Ectodermal cell (in vitro differentiated cells): ENCODE measurements at regions not wholly inside any gene's neighbourhood (a gene's known extent, or its start where the extent isn't known, plus 50 kb on each side); places are given as distances from the start of the nearest gene placed in this dataset.

Experiments
- H3K27ac ChIP-seq: 2 replicates; pipeline ENCODE4 v1.7.0; 2013; ENCODE audit warnings: mild to moderate bottlenecking, low read depth, low read length; ENCODE audit not compliant: insufficient read depth, poor library complexity, severe bottlenecking
- H3K27me3 ChIP-seq: 2 replicates; pipeline ENCODE4 v1.7.0; 2013; ENCODE audit warnings: mild to moderate bottlenecking, low read length; ENCODE audit not compliant: insufficient read depth, control insufficient read depth, poor library complexity, severe bottlenecking
- H3K36me3 ChIP-seq: one replicate; pipeline ENCODE4 v1.7.0; 2013; ENCODE audit warnings: low read length; ENCODE audit not compliant: control insufficient read depth, insufficient read depth
- H3K4me1 ChIP-seq: one replicate; pipeline ENCODE4 v1.7.0; 2013; ENCODE audit warnings: low read length; ENCODE audit not compliant: control insufficient read depth, insufficient read depth
- H3K4me3 ChIP-seq: 2 replicates; pipeline ENCODE4 v1.7.0; 2013; ENCODE audit warnings: low read depth, low read length, control low read depth; ENCODE audit not compliant: insufficient read depth
- H3K9me3 ChIP-seq: 2 replicates; pipeline ENCODE4 v1.7.0; 2013; ENCODE audit warnings: mild to moderate bottlenecking, low read length, moderate library complexity; ENCODE audit not compliant: control insufficient read depth
- WGBS, 2 experiments: methylation state at CpG; one replicate each; pipeline ENCODE4 v1.1.7; 2013; ENCODE audit warnings: missing lambda C conversion rate in 2 of 2; 5-methylcytosine and 5-hydroxymethylcytosine counted together

GRCh38 chr3:82790307-82791097 lies 1029.1 kb upstream of the GBE1 start:
- H3K4me1 ChIP-seq, result no peaks in the 10 kb centered on the region
- WGBS, 2 experiments, result 93 to 95% methylated on average over 13 of the region's 13 CpGs

GRCh38 chr3:82783194-82783593 lies 1021.7 kb upstream of the GBE1 start:
- H3K27me3 ChIP-seq, result no peaks in the 10 kb centered on the region
- no peaks in the 10 kb centered on the region for H3K4me1 ChIP-seq
- no peak overlapping the region for H3K27ac ChIP-seq
- no peaks in the 10 kb centered on the region for H3K9me3 ChIP-seq
- H3K36me3 ChIP-seq, result no peaks in the 10 kb centered on the region
- WGBS, 2 experiments, result 80 to 85% methylated on average over 3 of the region's 3 CpGs
- no peak overlapping the region for H3K4me3 ChIP-seq

More at GRCh38 chr3:82790307-82791097, 1029.1 kb upstream of the GBE1 start:
- Histone ChIP-seq H3K36me3 (no peaks in the 10 kb centered on the region), H3K4me3 (no peak overlapping the region), H3K27ac (no peak overlapping the region), H3K9me3 (no peaks in the 10 kb centered on the region), H3K27me3 (no peaks in the 10 kb centered on the region)

- Histone ChIP-seq H3K4me1 (no peaks in the 10 kb centered on the region), H3K9me3 (no peaks in the 10 kb centered on the region)
- WGBS, 2 experiments, result 97 to 98% methylated on average over 4 of the region's 4 CpGs
Observed at GRCh38 chr3:82773207-82773606, 1011.8 kb upstream of the GBE1 start.

GRCh38 chr3:82764521-82764920 lies 1003.1 kb upstream of the GBE1 start:
- Histone ChIP-seq H3K27ac (no peak overlapping the region), H3K9me3 (no peaks in the 10 kb centered on the region)
- 100% methylated on average over 1 of the region's 1 CpG for WGBS, 2 experiments

More at GRCh38 chr3:82773207-82773606, 1011.8 kb upstream of the GBE1 start:
- no peak overlapping the region for H3K27ac ChIP-seq
- no peaks in the 10 kb centered on the region for H3K27me3 ChIP-seq
- no peaks in the 10 kb centered on the region for H3K36me3 ChIP-seq
- no peak overlapping the region for H3K4me3 ChIP-seq

GRCh38 chr3:82761858-82762257 lies 1000.4 kb upstream of the GBE1 start:
- H3K9me3 ChIP-seq, result no peaks in the 10 kb centered on the region
- no peaks in the 10 kb centered on the region for H3K36me3 ChIP-seq
- WGBS, 2 experiments, result 88 to 96% methylated on average over 1 of the region's 1 CpG
- H3K27me3 ChIP-seq, result no peaks in the 10 kb centered on the region
- H3K4me1 ChIP-seq, result no peaks in the 10 kb centered on the region
- no peak overlapping the region for H3K4me3 ChIP-seq
- H3K27ac ChIP-seq, result no peak overlapping the region

More at GRCh38 chr3:82764521-82764920, 1003.1 kb upstream of the GBE1 start:
- H3K27me3 ChIP-seq, result no peaks in the 10 kb centered on the region
- H3K4me1 ChIP-seq, result no peaks in the 10 kb centered on the region
- H3K4me3 ChIP-seq, result no peak overlapping the region
- H3K36me3 ChIP-seq, result no peaks in the 10 kb centered on the region

GRCh38 chr3:82745544-82745943 lies 984.1 kb upstream of the GBE1 start:
- no peak overlapping the region for H3K4me3 ChIP-seq
- WGBS, 2 experiments, result 86 to 100% methylated on average over 1 of the region's 1 CpG
- no peak overlapping the region for H3K27ac ChIP-seq

GRCh38 chr3:82743196-82743595 lies 981.8 kb upstream of the GBE1 start:
- Histone ChIP-seq H3K36me3 (no peaks in the 10 kb centered on the region), H3K4me3 (no peak overlapping the region), H3K4me1 (no peaks in the 10 kb centered on the region), H3K27me3 (no peaks in the 10 kb centered on the region), H3K9me3 (no peaks in the 10 kb centered on the region), H3K27ac (no peak overlapping the region)
- 93% methylated on average over 5 of the region's 5 CpGs for WGBS, 2 experiments

More at GRCh38 chr3:82745544-82745943, 984.1 kb upstream of the GBE1 start:
- Histone ChIP-seq H3K27me3 (no peaks in the 10 kb centered on the region), H3K4me1 (no peaks in the 10 kb centered on the region), H3K36me3 (no peaks in the 10 kb centered on the region), H3K9me3 (no peaks in the 10 kb centered on the region)

- Histone ChIP-seq H3K27me3 (no peaks in the 10 kb centered on the region), H3K9me3 (no peaks in the 10 kb centered on the region), H3K36me3 (no peaks in the 10 kb centered on the region), H3K4me3 (no peak overlapping the region), H3K27ac (no peak overlapping the region), H3K4me1 (no peaks in the 10 kb centered on the region)
- 88 to 93% methylated on average over 1 of the region's 2 CpGs for WGBS, 2 experiments
Observed at GRCh38 chr3:82741346-82741745, 979.9 kb upstream of the GBE1 start.

- H3K4me1 ChIP-seq, result no peaks in the 10 kb centered on the region
- H3K27me3 ChIP-seq, result no peaks in the 10 kb centered on the region
- WGBS, 2 experiments, result 100% methylated on average over 1 of the region's 1 CpG; no CpG with 5 or more reads in 1 of the 2 experiments
- no peak overlapping the region for H3K27ac ChIP-seq
- no peaks in the 10 kb centered on the region for H3K36me3 ChIP-seq
- H3K9me3 ChIP-seq, result no peaks in the 10 kb centered on the region
- no peak overlapping the region for H3K4me3 ChIP-seq
Observed at GRCh38 chr3:82739390-82739789, 977.9 kb upstream of the GBE1 start.

GRCh38 chr3:82736696-82737277 lies 975.3 kb upstream of the GBE1 start:
- Histone ChIP-seq H3K27me3 (no peaks in the 10 kb centered on the region), H3K27ac (no peak overlapping the region), H3K4me1 (no peaks in the 10 kb centered on the region), H3K4me3 (no peak overlapping the region), H3K36me3 (no peaks in the 10 kb centered on the region), H3K9me3 (no peaks in the 10 kb centered on the region)
- 87 to 89% methylated on average over 5 of the region's 5 CpGs for WGBS, 2 experiments
